IMR-90 (cell line): ENCODE measurements at regions not wholly inside any gene's neighbourhood (a gene's known extent, or its start where the extent isn't known, plus 50 kb on each side); places are given as distances from the start of the nearest gene placed in this dataset.

Experiments
- CEBPB ChIP-seq: IDR thresholded peaks from 2 replicates; pipeline ENCODE4 v1.6.1; 2012; ENCODE audit warnings: low read depth, low read length, improper control_type of control experiment
- CHD1 ChIP-seq: IDR thresholded peaks from 2 replicates; pipeline ENCODE4 v1.6.1; 2012; ENCODE audit warnings: low read depth, low read length, improper control_type of control experiment
- FOS ChIP-seq: fragments of 150-350 bp; IDR thresholded peaks from 2 replicates; pipeline ENCODE4 v1.6.1; 2016; ENCODE audit warnings: low read depth, low read length
- POLR2A ChIP-seq: IDR thresholded peaks from 2 replicates; pipeline ENCODE4 v1.6.1; 2012; ENCODE audit warnings: mild to moderate bottlenecking, low read depth, low read length
- RCOR1 ChIP-seq: IDR thresholded peaks from 2 replicates; pipeline ENCODE4 v1.6.1; 2012; ENCODE audit warnings: mild to moderate bottlenecking, low read length, improper control_type of control experiment; ENCODE audit not compliant: insufficient replicate concordance
- SMC3 ChIP-seq: fragments of 150-350 bp; IDR thresholded peaks from 2 replicates; pipeline ENCODE4 v1.6.1; 2016; ENCODE audit warnings: low read depth, mild to moderate bottlenecking, antibody characterized with exemption, low read length, moderate library complexity
- TF ChIP-seq, protein P1 (sequence below): conservative IDR thresholded peaks from 2 replicates; pipeline ENCODE4 v1.5.1; 2012; ENCODE audit warnings: mild to moderate bottlenecking, low read depth, low read length, improper control_type of control experiment
- TF ChIP-seq, protein P2 (sequence below): fragments of 150-350 bp; IDR thresholded peaks from 2 replicates; pipeline ENCODE4 v1.6.1; 2017; ENCODE audit warnings: mild to moderate bottlenecking, antibody characterized with exemption, low read length, low read depth

DNA sequence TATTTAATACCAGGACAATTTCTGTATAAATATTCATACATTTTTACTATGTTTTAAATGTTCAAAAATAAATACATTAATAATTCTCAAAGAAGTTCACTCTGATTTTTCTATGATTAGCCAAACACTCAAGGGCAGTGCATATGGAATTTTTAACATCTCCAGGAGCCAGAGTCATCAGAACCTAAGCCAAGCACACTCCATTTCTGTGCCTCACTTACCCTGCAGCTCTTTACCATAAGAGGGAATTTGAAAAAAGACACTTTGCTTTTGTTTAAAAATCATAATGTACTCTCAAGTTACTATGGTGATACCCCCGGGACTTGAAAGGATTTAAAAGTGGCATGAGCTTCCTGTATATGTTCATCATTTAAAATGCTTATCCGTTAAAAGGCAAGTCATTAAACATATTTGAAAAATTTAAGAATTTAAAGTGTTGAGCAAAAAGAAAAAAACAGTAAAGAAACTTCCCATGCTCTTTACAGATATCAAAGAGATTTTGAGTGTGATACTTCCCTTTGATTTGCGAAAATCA, 747.4 kb upstream of the NECTIN3 start:
- TF ChIP-seq, protein P1, sequence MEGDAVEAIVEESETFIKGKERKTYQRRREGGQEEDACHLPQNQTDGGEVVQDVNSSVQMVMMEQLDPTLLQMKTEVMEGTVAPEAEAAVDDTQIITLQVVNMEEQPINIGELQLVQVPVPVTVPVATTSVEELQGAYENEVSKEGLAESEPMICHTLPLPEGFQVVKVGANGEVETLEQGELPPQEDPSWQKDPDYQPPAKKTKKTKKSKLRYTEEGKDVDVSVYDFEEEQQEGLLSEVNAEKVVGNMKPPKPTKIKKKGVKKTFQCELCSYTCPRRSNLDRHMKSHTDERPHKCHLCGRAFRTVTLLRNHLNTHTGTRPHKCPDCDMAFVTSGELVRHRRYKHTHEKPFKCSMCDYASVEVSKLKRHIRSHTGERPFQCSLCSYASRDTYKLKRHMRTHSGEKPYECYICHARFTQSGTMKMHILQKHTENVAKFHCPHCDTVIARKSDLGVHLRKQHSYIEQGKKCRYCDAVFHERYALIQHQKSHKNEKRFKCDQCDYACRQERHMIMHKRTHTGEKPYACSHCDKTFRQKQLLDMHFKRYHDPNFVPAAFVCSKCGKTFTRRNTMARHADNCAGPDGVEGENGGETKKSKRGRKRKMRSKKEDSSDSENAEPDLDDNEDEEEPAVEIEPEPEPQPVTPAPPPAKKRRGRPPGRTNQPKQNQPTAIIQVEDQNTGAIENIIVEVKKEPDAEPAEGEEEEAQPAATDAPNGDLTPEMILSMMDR = no peak
- TF ChIP-seq FOS = no peak
- TF ChIP-seq SMC3 = no peak
- TF ChIP-seq CEBPB = no peak
- TF ChIP-seq POLR2A = no peak
- TF ChIP-seq, protein P2, sequence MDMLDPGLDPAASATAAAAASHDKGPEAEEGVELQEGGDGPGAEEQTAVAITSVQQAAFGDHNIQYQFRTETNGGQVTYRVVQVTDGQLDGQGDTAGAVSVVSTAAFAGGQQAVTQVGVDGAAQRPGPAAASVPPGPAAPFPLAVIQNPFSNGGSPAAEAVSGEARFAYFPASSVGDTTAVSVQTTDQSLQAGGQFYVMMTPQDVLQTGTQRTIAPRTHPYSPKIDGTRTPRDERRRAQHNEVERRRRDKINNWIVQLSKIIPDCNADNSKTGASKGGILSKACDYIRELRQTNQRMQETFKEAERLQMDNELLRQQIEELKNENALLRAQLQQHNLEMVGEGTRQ = no peak
- no peak for TF ChIP-seq RCOR1
- no peak for TF ChIP-seq CHD1
